Motor neuron (in vitro differentiated cells): ENCODE measurements at regions not wholly inside any gene's neighbourhood (a gene's known extent, or its start where the extent isn't known, plus 50 kb on each side); places are given as distances from the start of the nearest gene placed in this dataset.
"Not testable (repeated sequence)": the region's sequence is repeated elsewhere in the genome, so short reads cannot be mapped to it uniquely, and the experiment has no call there.

ENCODE experiments used
- ATAC-seq, 8 experiments: fragments of 200-7000 bp; cut with Tn5 transposase; replicated peaks in 6 of 8; 2 replicates each; pipeline ENCODE4 v1.8.0; 2021; ENCODE audit warnings: mild to moderate bottlenecking in 8 of 8, moderate library complexity in 8 of 8
- H3K27ac ChIP-seq, 2 donors: fragments of 250-450 bp; sonication (Bioruptor Pico); 2 replicates each; pipeline ENCODE4 v1.9.0; 2021; ENCODE audit warnings: antibody characterized with exemption in 2 of 2, mild to moderate bottlenecking in 2 of 2, moderate library complexity in 1 of 2
- H3K4me1 ChIP-seq, 2 donors: fragments of 250-450 bp; sonication (Bioruptor Pico); replicated peaks in 1 of 2; 2 replicates each; pipeline ENCODE4 v1.6.1; 2021; ENCODE audit warnings: antibody characterized with exemption in 2 of 2, mild to moderate bottlenecking in 2 of 2, moderate library complexity in 1 of 2
- H3K4me3 ChIP-seq, 5 donors: fragments of 250-450 bp; sonication (Bioruptor Pico); 2 replicates each; pipeline ENCODE4 v1.9.0; 2021; ENCODE audit warnings: antibody characterized with exemption in 5 of 5, mild to moderate bottlenecking in 5 of 5, moderate library complexity in 4 of 5
- WGBS, 10 experiments: fragments of 450-650 bp; shearing (Covaris generic); methylation state at CpG; one replicate each; pipeline ENCODE4 v1.0.0; 2022; 5-methylcytosine and 5-hydroxymethylcytosine counted together
- in situ Hi-C, 9 experiments: fragments of 400-800 bp; cut with MboI; loops; one replicate each; pipeline ENCODE4 v1.15.0; 2021; ENCODE audit warnings: low sequenced_read_pairs in 9 of 9, low pct_unique_long_range_greater_than_20kb in 2 of 9; ENCODE audit not compliant: unreplicated experiment in 9 of 9

DNA sequence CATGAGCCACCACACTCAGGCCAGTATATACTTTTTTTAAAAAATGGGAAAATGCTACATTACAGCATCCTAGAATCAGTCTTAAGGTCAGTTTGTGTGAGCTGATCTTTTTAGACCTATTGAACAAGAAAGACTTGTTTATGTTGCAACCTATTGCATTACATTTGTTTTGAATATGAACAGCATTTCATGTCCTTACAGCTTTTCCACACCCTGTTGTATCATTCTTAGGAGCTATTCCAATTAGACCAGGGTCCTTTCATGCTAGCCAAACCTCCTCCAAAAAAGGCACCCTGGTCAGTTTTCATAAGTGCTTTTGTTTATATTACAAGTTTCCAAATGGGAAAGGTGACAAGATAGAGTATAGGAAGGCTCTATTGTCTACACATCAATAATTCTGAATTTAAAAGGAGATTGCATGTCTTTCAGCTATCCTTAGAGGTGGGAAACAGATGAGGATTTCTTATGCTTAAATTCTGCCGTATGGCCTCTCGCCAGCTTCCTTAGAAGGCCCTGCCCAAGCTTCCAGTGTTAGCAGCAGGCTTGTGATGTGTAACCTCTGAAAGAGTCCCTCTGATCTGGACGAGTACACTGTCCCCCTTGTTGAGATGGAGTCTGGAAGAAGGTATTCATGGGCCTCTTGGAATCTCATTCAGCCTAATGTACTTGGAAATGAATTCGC, 171.9 kb downstream of the OTUD1 start:
- in situ Hi-C loops, result no loop called here
- WGBS, 10 experiments, result 0 to 87% (median 57%) methylated on average over 1 to 4 of the region's 4 CpGs; no CpG with 5 or more reads in 1 of the 10 experiments
- no peak overlapping the region for H3K4me3 ChIP-seq
- peak in 4 of 8 experiments; percentile 38 to 89 (median 74) for ATAC-seq
- H3K27ac ChIP-seq, result no peak overlapping the region
- peaks cover 21 to 31% of the 10 kb centered on the region in 2 donors for H3K4me1 ChIP-seq

DNA sequence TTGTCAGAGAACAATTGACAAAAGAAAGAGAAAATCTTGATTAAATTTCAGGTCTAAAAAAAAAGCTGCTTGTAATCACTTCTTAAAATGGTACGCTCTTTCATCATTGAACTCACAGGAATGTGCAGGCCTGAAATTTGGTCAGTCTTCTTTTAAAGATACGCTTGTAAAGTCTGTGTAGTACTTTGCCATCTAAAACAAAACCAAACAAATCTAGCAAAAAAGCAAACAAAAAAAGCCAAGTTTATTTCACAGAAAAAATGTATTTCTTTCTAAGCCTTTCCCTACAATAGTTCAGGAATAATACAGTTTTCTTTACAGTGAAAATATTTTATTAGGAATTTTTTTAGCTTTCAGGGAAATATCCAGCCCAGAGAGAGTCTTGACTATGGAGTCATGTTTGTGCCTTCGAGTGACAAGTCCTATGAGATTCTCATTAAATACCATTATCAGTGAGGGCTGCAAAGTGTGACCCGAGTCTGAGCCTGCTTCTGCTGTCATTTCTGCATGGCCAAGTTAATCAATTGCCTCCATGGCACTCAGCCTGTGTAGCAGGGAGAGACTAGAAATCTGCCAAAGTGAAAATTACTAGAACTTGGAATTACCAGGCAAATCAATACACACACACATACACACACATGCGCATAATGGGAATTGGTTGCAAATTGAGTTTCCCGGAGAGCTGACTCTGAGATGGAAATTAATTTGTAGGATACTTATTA, 172.6 kb downstream of the OTUD1 start:
- Histone ChIP-seq H3K4me1 (peaks cover 14 to 24% of the 10 kb centered on the region in 2 donors), H3K4me3 (no peak overlapping the region), H3K27ac (no peak overlapping the region)
- WGBS, 10 experiments, result 24 to 100% (median 45%) methylated on average over 1 to 6 of the region's 6 CpGs
- in situ Hi-C loops, result no loop called here
- peak in 6 of 8 experiments; percentile 6 to 68 (median 15) for ATAC-seq

DNA sequence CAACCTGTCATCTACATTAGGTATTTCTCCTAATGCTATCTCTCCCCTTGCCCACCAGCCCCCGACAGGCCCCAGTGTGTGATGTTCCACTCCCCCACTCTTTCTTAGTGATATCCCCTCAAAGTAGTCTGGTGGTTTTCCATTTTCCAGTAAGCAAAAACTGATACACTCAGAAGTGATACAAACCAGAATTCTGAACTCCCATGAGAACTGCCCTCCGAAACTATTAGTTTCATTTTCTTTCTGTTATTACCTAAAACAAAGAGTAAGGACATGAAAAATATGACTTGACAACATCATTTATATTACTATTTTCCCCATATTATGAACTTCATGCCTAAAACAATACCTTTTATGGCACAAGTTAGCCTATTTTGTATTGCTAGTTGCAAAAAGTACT, 175.0 kb downstream of the OTUD1 start:
- Histone ChIP-seq H3K4me1 (peaks cover 9 to 15% of the 10 kb centered on the region in 2 donors), H3K4me3 (no peak overlapping the region), H3K27ac (no peak overlapping the region)
- 0 to 100% (median 78%) methylated on average over 1 to 2 of the region's 2 CpGs; no CpG with 5 or more reads in 6 of the 10 experiments for WGBS, 10 experiments
- in situ Hi-C loops, result no loop called here
- no peak for ATAC-seq

DNA sequence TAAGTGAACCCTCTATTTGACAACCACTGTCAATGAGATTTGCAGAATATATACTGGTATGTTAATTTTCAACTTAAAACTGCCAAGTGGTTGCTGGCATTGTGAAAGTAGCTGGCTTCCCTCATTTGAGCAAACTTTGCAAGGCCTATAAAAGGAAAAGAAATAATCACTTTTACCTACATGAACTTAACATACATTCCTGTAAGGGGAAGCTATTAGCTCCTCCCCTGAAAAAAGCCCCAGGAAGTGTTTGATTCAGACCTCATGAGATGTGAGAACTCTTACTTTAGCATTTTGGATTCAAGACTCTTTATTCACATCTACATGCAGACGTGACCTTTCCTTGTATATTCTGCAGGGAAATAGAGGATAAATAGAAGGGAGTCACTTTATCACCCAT, 175.6 kb downstream of the OTUD1 start:
- WGBS, 10 experiments, result 0 to 80% (median 38%) methylated on average over 1 of the region's 1 CpG; no CpG with 5 or more reads in 3 of the 10 experiments
- ATAC-seq, result no peak
- in situ Hi-C loops, result no loop called here
- no peak overlapping the region for H3K27ac ChIP-seq
- peaks cover 9 to 15% of the 10 kb centered on the region in 2 donors for H3K4me1 ChIP-seq
- no peak overlapping the region for H3K4me3 ChIP-seq

DNA sequence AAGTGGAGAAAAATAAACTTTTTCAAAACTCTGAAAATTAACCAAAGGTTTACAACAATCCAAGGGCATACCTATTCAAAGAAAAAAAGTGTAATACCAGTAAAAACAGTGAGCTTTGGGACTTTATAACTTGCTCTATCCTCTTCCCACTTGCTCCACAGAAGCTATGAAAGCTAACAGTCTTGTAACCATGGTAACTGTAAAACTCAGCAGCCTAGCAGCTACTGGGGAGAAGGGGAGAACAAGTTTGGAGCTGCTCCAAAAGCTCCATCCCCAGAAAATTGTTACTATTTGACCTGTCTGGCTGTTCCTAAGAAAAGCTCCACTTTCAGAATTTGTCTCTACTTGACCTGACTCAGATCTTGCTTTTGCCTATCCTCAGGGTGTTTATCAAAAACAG, 191.5 kb downstream of the OTUD1 start:
- peak in 2 of 8 experiments; percentile 25 to 68 for ATAC-seq
- H3K27ac ChIP-seq, result no peak overlapping the region
- in situ Hi-C loops, result no loop called here
- peaks cover 0 to 3% of the 10 kb centered on the region in 2 donors for H3K4me1 ChIP-seq
- no peak overlapping the region for H3K4me3 ChIP-seq

DNA sequence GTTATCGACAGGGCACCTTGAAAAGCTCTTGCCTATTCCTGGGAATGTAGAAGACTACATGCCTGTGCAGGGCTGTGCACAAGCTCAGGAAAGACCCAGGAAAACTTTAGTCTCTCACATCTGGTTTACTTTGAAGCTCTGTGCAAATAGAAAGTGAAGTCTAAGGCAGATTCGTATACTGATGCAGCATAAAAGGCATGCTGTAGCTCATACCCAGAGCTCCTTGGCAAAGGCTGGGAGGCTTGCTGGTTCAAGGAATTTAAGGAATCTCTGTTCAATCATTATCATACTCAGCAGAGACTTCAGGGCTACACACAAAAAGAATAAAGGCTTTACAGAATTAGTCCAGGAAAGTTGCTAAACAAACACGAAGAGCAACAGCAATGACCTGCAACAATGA, 192.0 kb downstream of the OTUD1 start:
- Histone ChIP-seq H3K4me1 (peaks cover 0 to 3% of the 10 kb centered on the region in 2 donors), H3K4me3 (no peak overlapping the region), H3K27ac (no peak overlapping the region)
- 0 to 50% (median 29%) methylated on average over 1 to 3 of the region's 3 CpGs; no CpG with 5 or more reads in 1 of the 10 experiments for WGBS, 10 experiments
- in situ Hi-C loops, result no loop called here
- peak in 5 of 8 experiments; percentile 19 to 96 (median 43) for ATAC-seq

DNA sequence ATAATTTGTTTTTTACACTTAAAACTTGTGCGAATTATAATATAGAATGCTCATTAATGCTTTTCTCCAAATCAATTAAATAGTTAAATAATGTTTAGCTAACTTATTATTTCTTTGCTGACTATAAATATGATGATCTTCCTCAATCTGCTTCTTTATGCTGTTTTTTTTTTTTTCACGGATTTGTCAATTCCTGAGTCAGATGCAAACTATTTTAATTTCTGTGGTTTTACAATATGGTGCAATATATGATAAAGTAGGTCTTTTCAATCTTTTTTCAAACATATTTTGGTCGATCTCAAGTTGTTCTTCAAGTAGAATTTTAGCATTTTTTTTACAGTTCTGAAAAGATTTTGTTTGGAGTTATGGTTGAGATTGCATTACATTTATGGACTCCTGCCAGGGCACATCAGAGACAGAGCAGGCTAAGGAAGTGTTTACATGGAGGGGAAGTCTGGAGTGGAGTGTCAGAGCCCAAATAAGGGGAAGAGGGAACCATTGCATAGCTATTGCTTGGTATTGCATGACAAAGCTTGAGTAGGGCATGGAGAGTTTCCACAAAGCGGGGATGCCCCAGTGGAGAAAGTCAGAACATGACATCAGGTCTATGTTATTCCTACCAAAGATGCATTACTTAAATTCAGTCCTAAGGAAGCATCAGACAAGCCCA, 204.4 kb downstream of the OTUD1 start:
- Histone ChIP-seq H3K4me1 (peaks cover 0 to 2% of the 10 kb centered on the region in 2 donors), H3K27ac (no peak overlapping the region), H3K4me3 (no peak overlapping the region)
- peak in 2 of 8 experiments; percentile 54 to 65 for ATAC-seq
- 3 to 100% (median 72%) methylated on average over 3 to 4 of the region's 4 CpGs for WGBS, 10 experiments
- in situ Hi-C loops, result no loop called here

DNA sequence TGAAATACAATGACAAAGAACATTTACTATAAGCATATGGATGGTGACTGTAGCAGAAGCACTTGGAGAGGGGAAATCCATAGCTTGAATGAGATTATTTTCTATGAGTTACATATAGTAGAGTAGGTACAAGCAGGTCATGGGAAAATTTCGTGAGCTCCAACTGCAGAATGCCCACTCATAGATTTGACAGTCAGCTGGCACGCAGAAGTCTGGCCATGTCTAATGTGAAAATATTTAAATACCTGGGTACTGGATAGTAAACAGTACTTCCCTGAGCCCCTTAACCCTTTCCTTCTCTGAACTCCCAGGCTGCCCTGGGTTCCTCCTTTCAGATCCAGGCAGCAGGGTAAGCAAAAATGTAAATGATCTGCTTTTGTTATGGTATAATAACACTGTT, 209.7 kb downstream of the OTUD1 start:
- H3K27ac ChIP-seq, result no peak overlapping the region
- H3K4me3 ChIP-seq, result no peak overlapping the region
- no peaks in the 10 kb centered on the region for H3K4me1 ChIP-seq
- WGBS, 10 experiments, result 0 to 89% (median 19%) methylated on average over 1 to 2 of the region's 2 CpGs; no CpG with 5 or more reads in 4 of the 10 experiments
- no peak for ATAC-seq
- in situ Hi-C loops, result no loop called here

DNA sequence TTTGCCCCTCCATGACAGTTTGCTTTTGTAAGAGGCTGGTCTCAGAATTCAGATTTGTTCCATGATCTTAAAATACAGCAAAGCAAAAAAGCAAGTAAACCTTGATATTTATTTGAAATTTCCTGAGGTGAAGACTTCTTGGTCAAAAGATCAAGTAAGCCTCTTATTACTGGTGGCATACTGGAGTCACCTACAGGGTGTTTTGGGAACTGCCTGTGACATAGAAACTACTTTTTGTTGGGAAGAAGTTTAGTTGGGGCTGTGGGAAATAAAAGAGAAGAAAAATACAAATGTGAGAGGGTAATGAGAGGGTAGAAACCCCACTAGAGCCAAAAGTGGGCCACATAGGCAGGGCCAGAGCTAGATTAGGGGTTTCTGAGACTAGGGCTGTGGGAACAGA, 217.9 kb downstream of the OTUD1 start:
- Histone ChIP-seq H3K4me1 (no peaks in the 10 kb centered on the region), H3K27ac (no peak overlapping the region), H3K4me3 (no peak overlapping the region)
- peak in 2 of 8 experiments; percentile 39 to 46 for ATAC-seq
- in situ Hi-C loops, result loop anchor here in 1 of 9 experiments (25.0 kb wide), 1 partner anchor 344 kb away; no protein-coding TSS in a partner anchor

DNA sequence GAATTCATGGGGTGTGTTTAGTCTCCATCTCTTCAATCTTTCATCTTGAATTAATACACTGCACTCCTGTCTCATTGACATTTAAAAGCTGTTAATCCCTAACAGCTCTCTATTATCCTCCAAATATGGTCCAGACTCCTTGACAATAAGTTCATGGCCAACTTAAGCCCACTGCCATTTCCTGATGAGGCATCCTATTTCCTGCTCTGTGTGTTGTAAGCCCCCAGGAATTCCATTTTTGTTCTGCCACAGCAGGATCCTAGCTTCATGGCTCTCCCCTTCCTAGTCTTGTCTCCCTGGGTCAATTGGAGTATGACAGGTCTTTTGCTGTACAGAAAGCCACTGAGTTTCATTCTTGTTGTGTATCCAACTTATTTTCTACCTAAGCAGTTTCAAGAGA, 218.8 kb downstream of the OTUD1 start:
- in situ Hi-C loops, result loop anchor here in 1 of 9 experiments (25.0 kb wide), 1 partner anchor 345 kb away; no protein-coding TSS in a partner anchor
- no peak for ATAC-seq
- Histone ChIP-seq H3K4me1 (no peaks in the 10 kb centered on the region), H3K4me3 (no peak overlapping the region), H3K27ac (no peak overlapping the region)

DNA sequence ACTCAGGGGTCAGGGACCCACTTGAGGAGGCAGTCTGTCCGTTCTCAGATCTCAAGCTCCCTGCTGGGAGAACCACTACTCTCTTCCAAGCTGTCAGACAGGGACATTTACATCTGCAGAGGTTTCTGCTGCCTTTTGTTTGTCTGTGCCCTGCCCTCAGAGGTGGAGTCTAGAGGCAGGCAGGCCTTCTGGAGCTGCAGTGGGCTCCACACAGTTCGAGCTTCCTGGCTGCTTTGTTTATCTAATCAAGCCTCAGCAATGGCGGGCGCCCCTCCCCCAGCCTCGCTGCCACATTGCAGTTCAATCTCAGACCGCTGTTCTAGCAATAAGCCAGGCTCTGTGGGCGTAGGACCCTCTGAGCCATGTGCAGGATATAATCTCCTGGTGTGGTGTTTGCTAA, 233.0 kb downstream of the OTUD1 start:
- 0 to 93% (median 27%) methylated on average over 1 to 4 of the region's 7 CpGs; no CpG with 5 or more reads in 3 of the 10 experiments for WGBS, 10 experiments
- in situ Hi-C loops, result loop anchor here in 1 of 9 experiments (25.0 kb wide), 1 partner anchor 360 kb away; no protein-coding TSS in a partner anchor
- not testable (repeated sequence) for H3K4me3 ChIP-seq, H3K27ac ChIP-seq, H3K4me1 ChIP-seq, ATAC-seq

DNA sequence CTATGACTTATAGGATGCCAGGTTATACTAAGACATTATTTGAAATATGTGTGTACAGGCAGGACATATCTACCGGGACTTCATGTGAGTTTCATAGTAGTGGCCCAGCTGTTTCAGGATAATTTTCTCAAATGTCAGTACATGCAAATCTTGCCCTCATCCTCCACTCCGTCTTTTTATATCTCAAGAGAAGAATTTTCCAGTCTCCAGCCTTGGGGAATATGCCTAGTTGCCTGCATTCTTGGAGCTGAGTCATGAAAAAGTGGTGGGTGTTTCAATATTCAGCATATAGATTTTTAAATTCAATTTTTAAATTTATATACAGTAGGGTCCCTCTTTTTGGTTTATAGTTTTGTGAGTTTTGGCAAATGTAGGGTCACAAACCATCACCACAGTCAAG, 236.7 kb downstream of the OTUD1 start:
- ATAC-seq, result peak in 2 of 8 experiments; percentile 52 to 69
- in situ Hi-C loops, result loop anchor here in 3 of 9 experiments (25.0 kb wide), 2 partner anchors 363 to 513 kb away; no protein-coding TSS in a partner anchor
- H3K27ac ChIP-seq, result no peak overlapping the region
- H3K4me3 ChIP-seq, result no peak overlapping the region
- 8 to 100% (median 77%) methylated on average over 1 to 2 of the region's 2 CpGs; no CpG with 5 or more reads in 1 of the 10 experiments for WGBS, 10 experiments
- no peaks in the 10 kb centered on the region for H3K4me1 ChIP-seq

DNA sequence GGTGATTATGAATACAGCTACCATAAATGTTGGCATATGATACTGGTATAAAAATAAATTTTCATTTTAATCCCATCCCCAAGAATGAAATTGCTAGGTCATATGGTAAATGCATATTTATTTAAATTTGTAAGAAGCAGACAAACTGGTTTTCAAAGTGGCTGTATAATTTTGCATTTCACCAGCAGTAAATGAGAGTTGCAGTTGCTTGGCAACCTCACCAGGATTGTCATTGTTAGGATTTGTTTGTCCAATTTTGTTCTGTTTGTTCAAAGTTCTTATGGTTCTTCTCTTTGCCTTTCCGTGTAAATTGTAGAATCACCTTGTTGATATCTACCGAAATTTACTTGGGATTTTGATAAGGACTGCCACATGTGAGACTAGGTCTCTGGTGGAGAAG, 237.4 kb downstream of the OTUD1 start:
- in situ Hi-C loops, result loop anchor here in 3 of 9 experiments (25.0 kb wide), 2 partner anchors 364 to 514 kb away; no protein-coding TSS in a partner anchor
- H3K27ac ChIP-seq, result no peak overlapping the region
- peak in 2 of 8 experiments; percentile 17 to 29 for ATAC-seq
- no peak overlapping the region for H3K4me3 ChIP-seq
- no peaks in the 10 kb centered on the region for H3K4me1 ChIP-seq
- WGBS, 10 experiments, result 0 to 100% (median 83%) methylated on average over 1 to 2 of the region's 2 CpGs; no CpG with 5 or more reads in 1 of the 10 experiments
